GM19240 (cell line): ENCODE measurements at regions not wholly inside any gene's neighbourhood (a gene's known extent, or its start where the extent isn't known, plus 50 kb on each side); places are given as distances from the start of the nearest gene placed in this dataset.
A peak's percentile ranks its signal among the peaks of the same experiment; 100 is the strongest.
"Not testable (repeated sequence)": the region's sequence is repeated elsewhere in the genome, so short reads cannot be mapped to it uniquely, and the experiment has no call there.

Experiments
- DNase-seq: peaks from one replicate; pipeline ENCODE4 v3.0.0; 2011; ENCODE audit warnings: low spot score; ENCODE audit not compliant: insufficient read length

DNA sequence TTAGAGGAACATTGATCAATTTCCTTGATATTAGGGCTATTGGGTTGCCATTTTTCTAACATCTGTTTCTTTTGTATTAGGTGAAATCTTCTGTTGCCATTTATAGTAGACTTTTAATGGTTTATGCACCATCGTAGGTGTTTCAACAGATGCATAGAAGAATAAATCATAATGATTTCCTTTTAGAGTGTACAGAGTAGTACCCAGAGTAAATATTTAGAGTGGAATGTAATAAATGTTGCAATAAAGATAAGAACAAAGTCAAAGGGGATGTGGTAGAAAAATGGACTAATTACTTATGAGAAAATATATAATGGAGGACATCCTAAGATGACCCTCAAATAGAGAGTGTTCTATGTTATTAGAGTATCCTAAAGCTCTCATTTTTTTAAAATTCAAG, 643.0 kb upstream of the CITED2 start:
- DNase-seq: no peak

DNA sequence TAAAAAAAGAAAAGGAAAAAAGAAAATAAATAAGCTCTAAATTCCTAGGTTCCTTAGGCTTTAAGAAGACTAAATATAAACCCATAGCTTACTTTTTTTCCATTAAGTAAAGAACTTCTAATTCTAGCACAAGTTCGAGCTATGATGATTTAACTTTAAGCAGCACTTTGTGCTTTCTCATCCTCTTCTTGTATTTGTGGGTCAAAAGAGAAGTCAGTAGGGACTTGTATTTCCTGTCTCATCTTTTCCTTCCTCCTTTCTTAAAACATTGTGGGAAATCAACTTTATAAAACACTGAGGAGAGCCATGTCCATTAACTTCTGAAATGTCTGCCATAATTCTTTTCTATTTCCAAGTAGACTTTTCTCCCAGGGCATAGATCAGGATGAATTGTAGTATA, 637.7 kb upstream of the CITED2 start:
- no peak for DNase-seq

DNA sequence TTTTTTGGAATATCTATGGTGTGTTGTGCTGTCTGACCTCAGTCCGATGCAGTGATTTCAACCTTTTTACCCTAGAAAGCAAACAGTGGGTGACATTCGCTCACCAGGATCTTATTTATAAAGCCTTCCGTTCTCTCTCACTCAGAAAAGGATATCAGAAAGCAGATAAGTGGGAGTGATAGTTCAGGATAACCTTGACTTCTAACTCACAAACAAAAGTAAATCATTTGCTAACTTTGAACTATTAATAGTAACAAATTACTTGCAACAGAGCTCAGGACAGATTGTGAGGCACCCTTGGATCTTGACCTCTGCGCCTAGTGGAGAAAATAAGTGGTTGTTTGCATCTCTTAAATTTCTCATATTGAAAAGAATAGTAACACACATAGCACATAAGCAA, 637.1 kb upstream of the CITED2 start:
- DNase-seq: no peak

- no peak for DNase-seq
Measured at GRCh38 chr6:140009286-140009685, 634.8 kb upstream of the CITED2 start.

DNA sequence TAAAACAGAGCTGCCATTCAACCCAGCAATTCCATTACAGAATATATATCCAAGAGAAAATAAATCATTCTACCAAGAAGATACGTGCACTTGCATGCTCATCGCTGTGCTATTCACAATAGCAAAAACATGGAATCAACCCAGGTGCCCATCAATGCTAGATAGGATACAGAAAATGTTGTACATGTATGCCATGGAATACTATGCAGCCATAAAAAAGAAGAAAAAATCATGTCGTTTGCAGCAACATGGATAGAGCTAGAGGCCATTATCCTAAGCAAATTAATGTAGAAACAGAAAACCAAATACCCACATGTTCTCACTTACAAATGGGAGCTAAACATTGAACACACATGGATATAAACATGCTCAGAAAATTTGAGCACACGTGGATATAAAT, 633.1 kb upstream of the CITED2 start:
- DNase-seq: no peak

GRCh38 chr6:140003217-140003616, 628.8 kb upstream of the CITED2 start:
- no peak for DNase-seq

DNA sequence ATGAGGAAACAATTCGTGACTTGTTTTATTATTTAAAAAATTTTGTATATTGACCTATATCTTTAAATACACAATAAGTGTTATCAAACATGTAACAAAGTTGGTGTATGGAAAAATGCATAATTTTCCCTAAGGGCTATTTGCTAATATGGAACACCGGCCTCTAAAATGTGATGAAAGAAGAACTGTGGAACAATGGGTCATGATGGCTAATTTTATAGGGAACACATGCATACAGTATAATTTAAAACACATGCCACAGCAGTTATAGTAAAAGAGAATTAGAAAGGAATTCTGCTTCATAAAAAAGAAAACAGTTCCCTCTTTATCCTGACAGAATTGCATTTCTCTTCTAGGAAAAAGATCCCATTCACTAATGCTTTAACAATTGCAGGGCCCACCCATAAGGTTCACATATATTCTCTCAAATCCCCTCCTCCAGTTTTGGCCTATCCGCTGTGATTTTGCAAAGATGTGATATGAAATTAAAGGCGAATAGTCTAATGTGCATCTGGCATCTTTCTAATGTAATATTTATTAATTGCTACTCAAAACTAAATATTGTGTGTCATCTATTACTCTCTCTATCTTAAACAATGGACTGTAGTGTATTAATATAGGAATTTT, 628.1 kb upstream of the CITED2 start:
- no peak for DNase-seq

- DNase-seq: no peak
Measured at GRCh38 chr6:140001821-140002341, 627.4 kb upstream of the CITED2 start.

GRCh38 chr6:140001005-140001404, 626.6 kb upstream of the CITED2 start:
- no peak for DNase-seq

DNA sequence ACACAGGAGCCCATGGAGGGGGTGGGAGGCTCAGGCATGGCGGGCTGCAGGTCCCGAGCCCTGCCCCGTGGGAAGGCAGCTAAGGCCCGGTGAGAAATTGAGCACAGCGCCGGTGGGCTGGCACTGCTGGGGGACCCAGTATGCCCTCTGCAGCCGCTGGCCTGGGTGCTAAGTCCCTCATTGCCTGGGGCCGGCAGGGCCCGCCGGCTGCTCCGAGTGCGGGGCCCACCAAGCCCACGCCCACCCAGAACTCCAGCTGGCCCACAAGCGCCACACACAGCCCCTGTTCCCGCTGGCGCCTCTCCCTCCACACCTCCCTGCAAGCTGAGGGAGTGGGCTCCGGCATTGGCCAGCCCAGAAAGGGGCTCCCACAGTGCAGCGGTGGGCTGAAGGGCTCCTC, 625.2 kb upstream of the CITED2 start:
- not testable (repeated sequence) for DNase-seq

GRCh38 chr6:139998478-139998877, 624.0 kb upstream of the CITED2 start:
- DNase-seq: not testable (repeated sequence)

- DNase-seq: peak; percentile 10
Measured at GRCh38 chr6:139996253-139996834, 621.9 kb upstream of the CITED2 start.

- no peak for DNase-seq
Measured at GRCh38 chr6:139994998-139995397, 620.5 kb upstream of the CITED2 start.

DNA sequence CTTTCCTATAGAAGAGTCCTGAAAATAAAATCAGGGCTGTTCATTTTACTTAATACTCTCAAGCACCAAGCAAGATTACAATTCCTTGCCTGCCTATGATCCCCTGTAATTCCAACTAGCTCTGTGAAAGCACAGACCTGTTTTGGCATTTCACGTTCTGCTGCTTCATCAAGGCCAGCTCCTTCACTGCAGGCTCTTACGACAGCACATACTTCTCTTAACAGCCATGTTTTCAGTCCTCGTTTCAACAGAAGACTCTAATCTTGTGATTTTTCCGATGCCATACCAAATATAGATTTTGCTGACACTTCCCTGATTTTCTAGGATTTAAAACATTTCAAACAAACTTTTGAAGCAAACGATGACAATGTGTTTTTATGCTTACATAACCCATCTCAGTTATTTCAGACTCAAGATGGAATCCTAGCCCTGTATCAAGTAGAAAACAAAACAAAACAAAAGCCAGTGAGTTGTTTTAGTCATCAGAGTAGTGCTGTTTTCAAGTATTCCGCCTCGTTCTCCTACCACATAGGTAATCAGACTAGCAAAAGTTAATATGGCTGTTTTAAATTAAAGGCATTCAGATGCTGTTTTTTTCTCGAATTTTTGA, 616.5 kb upstream of the CITED2 start:
- no peak for DNase-seq

DNA sequence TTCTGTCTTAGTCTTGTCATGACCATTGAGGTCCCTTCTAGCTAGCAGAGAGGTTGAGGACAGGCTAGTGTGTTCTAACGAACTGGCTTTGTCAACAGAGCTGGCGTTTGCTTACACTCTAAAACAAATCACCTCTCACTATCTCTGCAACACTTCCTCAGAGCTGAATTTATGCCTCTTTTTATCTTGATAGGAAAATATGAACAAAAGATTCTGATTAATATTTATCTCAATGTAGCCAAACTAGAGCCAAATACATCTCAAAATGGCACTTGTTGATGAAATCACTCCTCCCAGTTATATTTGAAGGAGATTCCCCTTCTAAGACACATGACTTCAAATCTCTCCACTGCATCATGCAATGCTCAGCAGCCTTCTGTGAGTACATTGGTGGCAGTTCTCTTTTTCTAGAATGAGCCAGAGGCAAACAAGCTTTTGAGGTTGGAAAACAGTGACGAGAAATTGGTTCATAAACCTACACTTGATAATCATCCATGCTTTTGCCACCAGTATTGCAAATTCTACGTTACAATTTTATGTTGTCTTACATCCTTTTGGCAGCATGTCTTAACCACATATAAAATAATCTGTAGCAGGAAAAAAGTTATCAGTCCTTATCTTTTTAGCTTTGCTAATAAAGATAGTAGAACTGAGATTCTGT, 615.7 kb upstream of the CITED2 start:
- no peak for DNase-seq

GRCh38 chr6:139988685-139989084, 614.2 kb upstream of the CITED2 start:
- DNase-seq: no peak

GRCh38 chr6:139987091-139987490, 612.6 kb upstream of the CITED2 start:
- DNase-seq: no peak

DNA sequence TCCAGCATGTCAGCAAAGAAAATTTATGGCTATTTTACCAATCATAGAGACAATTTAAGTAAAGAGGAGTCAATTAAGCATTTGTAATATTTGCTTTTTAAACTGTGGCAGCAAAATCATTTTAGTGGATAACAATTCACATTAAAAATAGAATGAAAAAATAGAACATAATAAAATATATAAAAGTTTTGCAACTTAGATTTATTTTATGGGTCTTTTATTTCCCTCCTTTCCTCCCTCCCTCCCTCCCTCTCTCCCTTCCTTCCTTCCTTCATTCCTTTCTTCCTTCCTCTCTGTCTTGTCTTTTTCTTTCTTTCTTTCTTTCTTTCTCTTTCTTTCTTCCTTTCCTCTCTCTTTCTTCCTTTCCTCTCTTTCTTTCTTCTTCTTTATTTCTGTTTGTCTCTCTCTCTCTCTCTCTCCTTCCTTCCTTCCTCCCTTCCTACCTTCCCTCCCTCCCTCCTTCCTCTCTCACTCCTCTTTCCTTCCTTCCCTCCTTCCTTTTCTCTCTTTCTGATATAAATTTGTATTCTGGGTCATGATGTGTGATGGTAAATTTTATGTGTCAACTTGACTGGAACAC, 610.9 kb upstream of the CITED2 start:
- DNase-seq: no peak

DNA sequence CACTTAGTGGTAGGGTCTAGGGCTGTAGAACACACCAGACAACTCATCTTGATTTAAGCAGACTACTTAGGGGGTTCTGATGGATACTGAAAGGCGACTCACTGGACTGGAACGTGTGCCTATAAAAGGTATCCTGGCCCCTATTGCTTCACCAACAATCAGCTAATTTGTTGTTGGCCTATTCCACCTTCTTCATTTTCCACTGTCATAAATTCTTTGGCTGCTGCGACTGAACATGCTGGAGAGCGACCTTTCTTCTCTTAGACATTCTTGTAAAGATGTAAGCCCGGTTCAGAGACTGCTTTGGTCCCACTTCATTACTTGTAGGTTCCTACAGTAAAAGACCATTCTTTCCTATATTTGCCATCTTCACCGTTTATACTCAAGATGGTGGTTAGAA, 609.9 kb upstream of the CITED2 start:
- no peak for DNase-seq

DNA sequence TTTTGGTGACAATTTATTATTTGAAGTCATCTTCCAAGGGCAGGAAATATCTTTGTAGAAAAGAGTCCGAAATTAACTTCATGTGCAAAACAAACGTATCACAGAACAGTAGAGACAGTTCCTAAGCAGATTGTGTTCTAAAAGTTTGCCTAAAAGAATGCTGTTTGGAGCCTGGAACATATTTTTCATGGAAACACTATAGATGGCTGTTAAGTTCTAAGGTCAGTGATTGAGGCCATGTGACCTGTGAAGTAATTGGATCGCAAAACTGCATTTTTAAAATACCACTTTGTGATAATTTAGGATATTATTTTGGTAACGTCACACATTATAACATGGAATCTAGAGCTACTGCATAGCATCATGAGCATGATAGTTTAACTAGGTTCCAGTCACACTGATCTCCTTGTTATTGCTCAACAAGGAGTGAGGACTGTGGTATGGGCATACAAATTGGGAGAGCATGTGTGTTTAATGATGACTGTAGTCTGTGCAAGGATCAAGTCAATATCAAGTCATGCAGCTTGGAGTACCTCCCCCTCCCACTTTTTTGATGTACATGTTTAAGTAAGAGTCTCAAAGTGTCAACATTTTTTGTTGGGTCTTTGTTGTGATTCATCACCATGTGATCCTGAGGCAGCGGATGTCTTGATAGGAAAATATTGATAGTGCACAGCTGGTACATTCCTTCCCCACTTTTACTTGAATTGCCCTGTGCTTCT, 609.3 kb upstream of the CITED2 start:
- no peak for DNase-seq

- no peak for DNase-seq
Measured at GRCh38 chr6:139982652-139983295, 608.3 kb upstream of the CITED2 start.
